Neural progenitor cell (in vitro differentiated cells): ENCODE measurements at regions not wholly inside any gene's neighbourhood (a gene's known extent, or its start where the extent isn't known, plus 50 kb on each side); places are given as distances from the start of the nearest gene placed in this dataset.

ENCODE experiments used
- EZH2 ChIP-seq: fragments of 200-600 bp; sonication (generic); IDR thresholded peaks from 2 replicates; pipeline ENCODE4 v1.6.1; 2017; ENCODE audit warnings: antibody characterized with exemption, mild to moderate bottlenecking, moderate library complexity
- TF ChIP-seq, protein P1 (sequence below): fragments of 200-600 bp; sonication (generic); IDR thresholded peaks from 2 replicates; pipeline ENCODE4 v1.5.1; 2017; ENCODE audit warnings: antibody characterized with exemption, mild to moderate bottlenecking

DNA sequence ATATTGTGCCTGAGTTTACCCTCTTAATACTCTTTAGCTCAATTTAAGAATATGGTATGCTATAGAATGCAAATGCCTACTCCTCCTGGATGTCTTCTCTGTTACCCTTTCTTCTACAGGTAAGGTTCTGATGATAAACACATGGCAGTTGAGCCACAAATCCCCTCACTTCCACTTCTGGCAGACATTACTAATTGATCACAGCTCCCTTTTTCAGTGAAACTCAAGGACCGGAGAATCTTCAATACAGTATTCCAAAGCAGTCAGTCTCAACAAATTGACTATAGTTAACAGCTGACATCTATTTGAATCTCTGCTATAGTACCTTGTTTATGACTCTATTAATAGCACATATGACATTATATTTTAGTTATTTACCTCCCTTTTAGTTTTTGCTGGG lies 232.1 kb upstream of the ADAMTS9 start:
- TF ChIP-seq, protein P1, sequence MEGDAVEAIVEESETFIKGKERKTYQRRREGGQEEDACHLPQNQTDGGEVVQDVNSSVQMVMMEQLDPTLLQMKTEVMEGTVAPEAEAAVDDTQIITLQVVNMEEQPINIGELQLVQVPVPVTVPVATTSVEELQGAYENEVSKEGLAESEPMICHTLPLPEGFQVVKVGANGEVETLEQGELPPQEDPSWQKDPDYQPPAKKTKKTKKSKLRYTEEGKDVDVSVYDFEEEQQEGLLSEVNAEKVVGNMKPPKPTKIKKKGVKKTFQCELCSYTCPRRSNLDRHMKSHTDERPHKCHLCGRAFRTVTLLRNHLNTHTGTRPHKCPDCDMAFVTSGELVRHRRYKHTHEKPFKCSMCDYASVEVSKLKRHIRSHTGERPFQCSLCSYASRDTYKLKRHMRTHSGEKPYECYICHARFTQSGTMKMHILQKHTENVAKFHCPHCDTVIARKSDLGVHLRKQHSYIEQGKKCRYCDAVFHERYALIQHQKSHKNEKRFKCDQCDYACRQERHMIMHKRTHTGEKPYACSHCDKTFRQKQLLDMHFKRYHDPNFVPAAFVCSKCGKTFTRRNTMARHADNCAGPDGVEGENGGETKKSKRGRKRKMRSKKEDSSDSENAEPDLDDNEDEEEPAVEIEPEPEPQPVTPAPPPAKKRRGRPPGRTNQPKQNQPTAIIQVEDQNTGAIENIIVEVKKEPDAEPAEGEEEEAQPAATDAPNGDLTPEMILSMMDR = no peak
- no peak for TF ChIP-seq EZH2
